Activated CD8-positive, alpha-beta T cell treated with anti-CD3 and anti-CD28 coated beads for 36 hours (primary cell): ENCODE measurements at regions not wholly inside any gene's neighbourhood (a gene's known extent, or its start where the extent isn't known, plus 50 kb on each side); places are given as distances from the start of the nearest gene placed in this dataset.
A peak's percentile ranks its signal among the peaks of the same experiment; 100 is the strongest.

Experiments used
- ATAC-seq: fragments of 200-7000 bp; cut with Tn5 transposase; one replicate; pipeline ENCODE4 v1.10.0; 2021; ENCODE audit warnings: mild to moderate bottlenecking, moderate library complexity
- CTCF ChIA-PET: fragments of 350-600 bp; sonication (Branson Sonifier 250); formaldehyde crosslinking; loops from one replicate; lab custom pipeline; 2021; ENCODE audit warnings: antibody characterized with exemption; lab: Charles Lee
- POLR2A ChIA-PET: fragments of 350-600 bp; sonication (Branson Sonifier 250); formaldehyde crosslinking; loops from one replicate; lab custom pipeline; 2021; ENCODE audit warnings: antibody characterized with exemption; lab: Charles Lee
- DNase-seq: peaks from one replicate; pipeline ENCODE4 v3.0.0-alpha.2; 2020
- H3K27ac Mint-ChIP-seq: one replicate; pipeline ENCODE4 v1.8.0; 2021; ENCODE audit warnings: mild to moderate bottlenecking, mixed read lengths
- H3K27me3 Mint-ChIP-seq: one replicate; pipeline ENCODE4 v1.8.0; 2021; ENCODE audit warnings: mixed read lengths
- H3K36me3 Mint-ChIP-seq: one replicate; pipeline ENCODE4 v1.8.0; 2021; ENCODE audit warnings: low read depth, mixed read lengths
- H3K4me1 Mint-ChIP-seq: one replicate; pipeline ENCODE4 v1.8.0; 2021; ENCODE audit warnings: low read depth, mixed read lengths
- H3K4me3 Mint-ChIP-seq: one replicate; pipeline ENCODE4 v1.8.0; 2021; ENCODE audit warnings: mild to moderate bottlenecking, moderate library complexity, mixed read lengths
- H3K9me3 Mint-ChIP-seq: one replicate; pipeline ENCODE4 v1.8.0; 2021; ENCODE audit warnings: mixed read lengths
- intact Hi-C: fragments of 100-400 bp; cut with micrococcal nuclease; formaldehyde crosslinking; loops from one replicate; pipeline ENCODE4 v1.10.0; 2022
- TF ChIP-seq, protein P1 (sequence below): fragments of 200-600 bp; IDR thresholded peaks from one replicate; pipeline ENCODE4 v1.8.0; 2022; ENCODE audit warnings: antibody characterized with exemption, mild to moderate bottlenecking

DNA sequence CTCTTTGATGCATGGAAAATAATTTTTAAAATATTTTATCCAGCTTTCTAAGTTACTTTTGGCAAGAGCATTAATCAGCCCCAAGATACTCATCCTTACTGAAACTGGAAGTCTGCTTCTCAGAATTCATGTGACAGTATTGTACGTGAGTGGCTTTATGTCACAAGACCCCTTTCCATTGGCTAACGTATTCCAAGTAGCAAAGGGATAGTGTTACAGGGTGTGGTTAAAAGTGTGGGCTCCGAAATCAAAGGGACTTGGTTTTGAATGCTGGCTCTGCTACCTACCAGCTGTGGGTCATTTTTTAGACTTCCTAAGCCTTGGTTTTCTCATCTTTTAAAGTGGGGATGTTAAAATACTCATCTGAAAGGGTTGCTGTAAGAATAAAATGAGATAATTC lies 91.7 kb downstream of the RHOU start:
- POLR2A ChIA-PET = no interaction called here
- CTCF ChIA-PET = interaction anchor here (0.8 kb wide), 1 partner anchor 400 kb away, joined by 3 read pairs; no protein-coding TSS in a partner anchor

DNA sequence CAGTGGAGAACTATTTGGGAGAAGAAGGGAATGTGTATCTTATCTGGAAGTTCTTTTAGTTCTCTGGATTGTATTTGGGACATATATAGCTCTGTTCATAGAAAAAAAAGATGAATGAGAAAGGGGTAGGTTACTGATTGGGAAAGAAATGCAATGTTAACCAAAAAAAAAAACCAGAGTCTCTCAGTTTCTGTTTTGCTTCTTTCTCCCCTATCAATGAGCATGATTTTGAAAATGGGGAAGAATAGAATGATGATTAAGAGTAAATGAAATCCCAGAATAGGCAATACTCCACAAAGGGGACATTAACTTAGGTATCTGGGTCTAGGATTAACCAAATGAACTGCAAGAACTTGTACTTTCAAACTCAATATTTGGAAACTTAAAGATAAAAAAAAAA lies 92.9 kb downstream of the RHOU start:
- ChIA-PET POLR2A (no interaction called here), CTCF (no interaction called here)
- Mint-ChIP-seq H3K9me3 (no peaks in the 10 kb centered on the region), H3K27me3 (peaks cover 3% of the 10 kb centered on the region), H3K4me1 (peaks cover 24% of the 10 kb centered on the region), H3K27ac (no peak overlapping the region), H3K36me3 (no peaks in the 10 kb centered on the region), H3K4me3 (no peak overlapping the region)
- intact Hi-C loops = no loop called here
- ATAC-seq = no peak
- TF ChIP-seq, protein P1, sequence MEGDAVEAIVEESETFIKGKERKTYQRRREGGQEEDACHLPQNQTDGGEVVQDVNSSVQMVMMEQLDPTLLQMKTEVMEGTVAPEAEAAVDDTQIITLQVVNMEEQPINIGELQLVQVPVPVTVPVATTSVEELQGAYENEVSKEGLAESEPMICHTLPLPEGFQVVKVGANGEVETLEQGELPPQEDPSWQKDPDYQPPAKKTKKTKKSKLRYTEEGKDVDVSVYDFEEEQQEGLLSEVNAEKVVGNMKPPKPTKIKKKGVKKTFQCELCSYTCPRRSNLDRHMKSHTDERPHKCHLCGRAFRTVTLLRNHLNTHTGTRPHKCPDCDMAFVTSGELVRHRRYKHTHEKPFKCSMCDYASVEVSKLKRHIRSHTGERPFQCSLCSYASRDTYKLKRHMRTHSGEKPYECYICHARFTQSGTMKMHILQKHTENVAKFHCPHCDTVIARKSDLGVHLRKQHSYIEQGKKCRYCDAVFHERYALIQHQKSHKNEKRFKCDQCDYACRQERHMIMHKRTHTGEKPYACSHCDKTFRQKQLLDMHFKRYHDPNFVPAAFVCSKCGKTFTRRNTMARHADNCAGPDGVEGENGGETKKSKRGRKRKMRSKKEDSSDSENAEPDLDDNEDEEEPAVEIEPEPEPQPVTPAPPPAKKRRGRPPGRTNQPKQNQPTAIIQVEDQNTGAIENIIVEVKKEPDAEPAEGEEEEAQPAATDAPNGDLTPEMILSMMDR = no peak
- DNase-seq = no peak

More for the DNA sequence above, 91.7 kb downstream of the RHOU start:
- DNase-seq (no peak), ATAC-seq (peak; percentile 53)
- TF ChIP-seq, protein P1 = no peak
- no peaks in the 10 kb centered on the region for H3K36me3 Mint-ChIP-seq
- peaks cover 24% of the 10 kb centered on the region for H3K4me1 Mint-ChIP-seq
- H3K27me3 Mint-ChIP-seq = peaks cover 3% of the 10 kb centered on the region
- no peak overlapping the region for H3K4me3 Mint-ChIP-seq
- H3K9me3 Mint-ChIP-seq = no peaks in the 10 kb centered on the region
- no peak overlapping the region for H3K27ac Mint-ChIP-seq
- intact Hi-C loops = no loop called here

DNA sequence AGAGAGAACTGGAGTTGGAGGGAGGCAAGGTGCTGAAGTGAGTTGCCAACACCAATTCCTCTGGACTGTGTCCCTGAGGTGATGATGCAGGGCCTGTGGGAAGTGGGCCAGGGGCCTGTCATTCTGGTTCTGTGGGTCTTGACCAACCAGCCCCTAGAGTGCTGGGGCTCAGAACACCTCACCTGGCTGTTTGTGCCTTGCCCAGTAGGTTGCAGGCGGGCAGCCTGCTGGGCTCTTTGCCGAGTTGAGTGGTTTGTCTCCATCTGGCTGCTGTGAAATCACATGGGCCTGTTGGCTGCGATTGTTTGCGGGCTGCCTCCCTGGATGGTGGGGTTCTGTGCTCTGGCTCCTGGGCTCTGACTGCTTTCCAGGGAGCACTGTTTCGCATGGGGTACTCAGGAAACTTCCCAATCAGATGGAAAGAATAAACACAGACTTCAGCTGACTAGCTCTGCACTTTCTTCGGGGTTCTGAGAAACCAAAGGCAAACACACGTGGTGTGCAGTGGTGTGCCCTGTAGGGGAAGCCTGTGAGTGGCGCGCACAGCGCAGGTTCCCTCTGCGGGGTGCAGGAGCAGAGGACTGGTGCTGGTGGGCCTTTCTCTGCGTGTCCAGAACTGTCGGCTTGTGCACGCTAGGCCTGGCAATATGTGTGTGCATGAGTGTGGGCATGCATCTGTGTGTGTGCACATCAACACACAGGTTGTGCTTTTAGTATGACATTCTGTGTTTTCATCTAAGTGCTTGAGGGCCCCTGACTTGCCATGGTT lies 95.1 kb downstream of the RHOU start:
- TF ChIP-seq, protein P1 = no peak

GRCh38 chr1:228830954-228831481 lies 95.7 kb downstream of the RHOU start:
- peaks cover 20% of the 10 kb centered on the region for H3K4me1 Mint-ChIP-seq
- no peaks in the 10 kb centered on the region for H3K9me3 Mint-ChIP-seq
- no peak overlapping the region for H3K4me3 Mint-ChIP-seq
- intact Hi-C loops = no loop called here
- CTCF ChIA-PET = interaction anchor here (1.6 kb wide), 1 partner anchor 16 kb away, joined by 4 read pairs; no protein-coding TSS in a partner anchor
- H3K27me3 Mint-ChIP-seq = peaks cover 3% of the 10 kb centered on the region
- ATAC-seq (peak; percentile 67), DNase-seq (no peak)
- TF ChIP-seq, protein P1 = no peak
- POLR2A ChIA-PET = no interaction called here
- H3K36me3 Mint-ChIP-seq = no peaks in the 10 kb centered on the region
- no peak overlapping the region for H3K27ac Mint-ChIP-seq

More for the DNA sequence above, 95.1 kb downstream of the RHOU start:
- no peak overlapping the region for H3K4me3 Mint-ChIP-seq
- no peak for DNase-seq
- ChIA-PET POLR2A (no interaction called here), CTCF (no interaction called here)
- H3K9me3 Mint-ChIP-seq = no peaks in the 10 kb centered on the region
- peaks cover 24% of the 10 kb centered on the region for H3K4me1 Mint-ChIP-seq
- no peak for ATAC-seq
- no peak overlapping the region for H3K27ac Mint-ChIP-seq
- peaks cover 3% of the 10 kb centered on the region for H3K27me3 Mint-ChIP-seq
- H3K36me3 Mint-ChIP-seq = no peaks in the 10 kb centered on the region
- intact Hi-C loops = no loop called here
